ENCODE measurements at regions not wholly inside any gene's neighbourhood (a gene's known extent, or its start where the extent isn't known, plus 50 kb on each side); places are given as distances from the start of the nearest gene placed in this dataset.

DNA sequence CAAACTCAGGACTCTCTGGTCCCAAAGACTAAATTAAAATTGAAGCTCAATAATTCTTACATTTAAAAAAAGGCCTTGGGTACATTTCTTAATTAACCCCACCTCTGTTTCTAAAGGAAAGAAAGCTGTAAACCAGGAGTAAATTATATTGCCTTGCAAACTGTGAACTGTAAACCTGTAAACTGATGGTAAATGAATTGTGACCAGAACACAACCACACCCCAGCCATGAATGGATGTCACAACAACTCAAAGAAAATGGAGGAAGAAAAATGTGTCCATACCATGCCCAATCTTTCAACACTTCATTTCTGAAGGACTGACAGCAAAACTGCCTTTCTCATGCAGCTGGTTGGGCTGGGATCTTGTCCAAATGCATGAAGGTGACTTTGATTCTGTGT, 171.3 kb upstream of the C1orf87 start:
- Histone ChIP-seq H3K4me2 (ENCODE audit: insufficient read depth, insufficient read length, low read length) (no peak overlapping the region), H3K23ac (ENCODE audit: insufficient read length, low read depth, low read length) (no peak overlapping the region), H3K4ac (ENCODE audit: low read depth, low read length) (no peak overlapping the region), H3K23me2 (ENCODE audit: insufficient read length, low read depth, low read length, poor library complexity, severe bottlenecking) (no peaks in the 10 kb centered on the region), H4K91ac (ENCODE audit: insufficient read length, low read depth, low read length) (no peak overlapping the region), H3K9ac (ENCODE audit: extremely low read depth, insufficient read length, low read length) (no peak overlapping the region), H3T11ph (ENCODE audit: low read length) (no peak overlapping the region), H3K9me3 (ENCODE audit: control insufficient read depth, low read depth, low read length) (no peaks in the 10 kb centered on the region), H3K14ac (ENCODE audit: insufficient read depth, low read length) (no peak overlapping the region), H3K79me2 (ENCODE audit: insufficient read depth, low read length) (no peaks in the 10 kb centered on the region), H2BK20ac (ENCODE audit: low read depth, low read length, poor library complexity, severe bottlenecking) (no peak overlapping the region), H4K20me1 (ENCODE audit: control insufficient read depth, insufficient read depth, insufficient read length) (no peaks in the 10 kb centered on the region), H4K5ac (ENCODE audit: insufficient read length, low read depth, low read length) (no peak overlapping the region), H3K27me3 (ENCODE audit: insufficient read depth, low read length) (no peaks in the 10 kb centered on the region), H2BK5ac (ENCODE audit: insufficient read length, low read length) (no peak overlapping the region), H2AFZ (ENCODE audit: low read length) (no peak overlapping the region), H2BK12ac (ENCODE audit: insufficient read length, low read depth, low read length) (no peak overlapping the region), H3K4me1 (ENCODE audit: insufficient read depth, low read length) (no peaks in the 10 kb centered on the region), H3K79me1 (ENCODE audit: insufficient read depth, low read depth, low read length, poor library complexity, severe bottlenecking) (no peaks in the 10 kb centered on the region), H2BK120ac (ENCODE audit: low read depth, low read length, poor library complexity, severe bottlenecking) (no peak overlapping the region), H3K27ac (ENCODE audit: insufficient read length, low read depth, low read length) (no peak overlapping the region), H3K56ac (ENCODE audit: insufficient read length, low read depth, low read length) (no peak overlapping the region), H2AK5ac (ENCODE audit: insufficient read length, low read length) (no peak overlapping the region), H3K18ac (ENCODE audit: insufficient read length, low read depth, low read length) (no peak overlapping the region), H2BK15ac (ENCODE audit: low read depth, low read length) (no peak overlapping the region), H4K8ac (replicated peaks; ENCODE audit: insufficient read length, low read depth, low read length) (no peak overlapping the region)
- Mint-ChIP-seq H3K9me3 (peaks cover 0 to 3% of the 10 kb centered on the region in 2 experiments; a peak in 2 of 5 replicates), H3K36me3 (ENCODE audit: insufficient read depth in 1 of 3, low read depth in 3 of 3) (no peaks in the 10 kb centered on the region), H3K27me3 (ENCODE audit: low read depth) (peaks cover 2% of the 10 kb centered on the region; the same call in 1 of the 2 replicates), H3K4me1 (no peaks in the 10 kb centered on the region), H3K4me3 (no peak overlapping the region), H3K27ac (no peak overlapping the region)
- DNase-seq, result no peak
- TF ChIP-seq, protein P1, sequence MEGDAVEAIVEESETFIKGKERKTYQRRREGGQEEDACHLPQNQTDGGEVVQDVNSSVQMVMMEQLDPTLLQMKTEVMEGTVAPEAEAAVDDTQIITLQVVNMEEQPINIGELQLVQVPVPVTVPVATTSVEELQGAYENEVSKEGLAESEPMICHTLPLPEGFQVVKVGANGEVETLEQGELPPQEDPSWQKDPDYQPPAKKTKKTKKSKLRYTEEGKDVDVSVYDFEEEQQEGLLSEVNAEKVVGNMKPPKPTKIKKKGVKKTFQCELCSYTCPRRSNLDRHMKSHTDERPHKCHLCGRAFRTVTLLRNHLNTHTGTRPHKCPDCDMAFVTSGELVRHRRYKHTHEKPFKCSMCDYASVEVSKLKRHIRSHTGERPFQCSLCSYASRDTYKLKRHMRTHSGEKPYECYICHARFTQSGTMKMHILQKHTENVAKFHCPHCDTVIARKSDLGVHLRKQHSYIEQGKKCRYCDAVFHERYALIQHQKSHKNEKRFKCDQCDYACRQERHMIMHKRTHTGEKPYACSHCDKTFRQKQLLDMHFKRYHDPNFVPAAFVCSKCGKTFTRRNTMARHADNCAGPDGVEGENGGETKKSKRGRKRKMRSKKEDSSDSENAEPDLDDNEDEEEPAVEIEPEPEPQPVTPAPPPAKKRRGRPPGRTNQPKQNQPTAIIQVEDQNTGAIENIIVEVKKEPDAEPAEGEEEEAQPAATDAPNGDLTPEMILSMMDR (conservative IDR thresholded peaks at IDR 0.05), result no peak
